ENCODE measurements at regions not wholly inside any gene's neighbourhood (a gene's known extent, or its start where the extent isn't known, plus 50 kb on each side); places are given as distances from the start of the nearest gene placed in this dataset.

DNA sequence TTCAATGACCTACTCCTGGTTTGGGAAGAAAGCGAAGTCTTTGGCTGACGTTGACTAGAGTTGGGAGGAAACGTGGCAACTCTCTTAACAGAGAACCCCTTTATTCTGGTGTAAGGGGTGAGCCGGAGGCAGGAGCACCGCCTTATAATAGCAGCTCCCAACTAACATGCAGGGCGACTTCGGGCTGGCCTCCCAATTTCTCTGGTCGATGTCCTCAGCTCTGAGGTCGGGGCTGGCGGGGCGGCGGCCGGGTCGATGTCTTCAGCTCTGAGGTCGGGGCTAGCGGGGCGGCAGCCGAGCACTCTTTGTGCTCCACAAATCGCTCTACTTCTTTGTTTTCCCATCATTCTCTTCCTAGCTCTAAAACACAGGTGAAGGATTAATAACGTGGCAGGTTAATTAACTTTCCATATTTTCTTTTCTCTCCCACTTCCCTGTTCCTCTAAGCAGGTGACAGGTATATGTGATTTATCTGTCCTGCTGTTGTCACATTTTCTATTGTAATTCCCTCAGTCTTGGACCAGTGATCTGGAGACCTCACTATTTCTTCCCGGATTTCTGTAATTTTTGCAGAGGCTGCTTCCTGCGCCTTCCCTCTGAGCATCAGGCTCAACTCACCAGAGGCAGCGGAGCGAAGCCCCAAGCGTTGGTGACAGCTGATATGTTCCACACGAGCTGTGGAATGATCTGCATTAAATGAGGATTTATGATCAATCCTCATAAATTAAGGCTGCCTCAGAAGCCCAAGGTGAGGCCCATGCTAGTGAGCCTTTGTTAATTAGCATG lies 64.3 kb downstream of the ACKR3 start:
- WGBS, 2 experiments (ENCODE audit: extremely low coverage in 1 of 2, insufficient coverage in 1 of 2, insufficient read length in 1 of 2, insufficient replicate concordance in 2 of 2, low coverage in 1 of 2, low lambda C conversion rate in 2 of 2, missing lambda C conversion rate in 1 of 2) = 89% methylated on average over 26 of the region's 26 CpGs; no CpG with 5 or more reads in 1 of the 2 experiments
- CTCF ChIA-PET (ENCODE audit: partially characterized antibody) = interaction anchor here (0.8 to 1.3 kb wide), 2 partner anchors 10 to 24 kb away, joined by 3 to 4 read pairs; no protein-coding TSS in a partner anchor
- no peak for TF ChIP-seq CHD2 (IDR thresholded peaks at IDR 0.05; ENCODE audit: low read length)
- no peak for TF ChIP-seq SIN3A (conservative IDR thresholded peaks at IDR 0.05 in 1 of 2, IDR thresholded peaks at IDR 0.05 in 1 of 2; ENCODE audit: low read depth in 1 of 2, low read length in 2 of 2)
- TF ChIP-seq JUND (IDR thresholded peaks at IDR 0.05; ENCODE audit: low read length) = no peak
- TF ChIP-seq EZH2 (IDR thresholded peaks at IDR 0.05; ENCODE audit: low read depth, low read length, severe bottlenecking) = no peak

More for the DNA sequence above, 64.3 kb downstream of the ACKR3 start:
- Histone ChIP-seq H3K9me3 (ENCODE audit: insufficient read depth in 2 of 2, low read depth in 1 of 2, low read length in 1 of 2) (no peaks in the 10 kb centered on the region; a peak in 1 of 4 replicates), H3K23ac (ENCODE audit: insufficient read length) (no peak overlapping the region), H2BK20ac (ENCODE audit: low read length) (no peak overlapping the region), H3K4ac (replicated peaks; ENCODE audit: insufficient read length, low read depth, low read length) (no peak overlapping the region), H2AK5ac (ENCODE audit: low read depth, low read length) (no peak overlapping the region), H4K20me1 (replicated peaks in 1 of 2; ENCODE audit: control insufficient read depth in 1 of 2, insufficient read depth in 2 of 2, low read length in 2 of 2) (no peaks in the 10 kb centered on the region), H3K4me1 (replicated peaks in 1 of 4; ENCODE audit: control insufficient read depth in 3 of 4, insufficient read depth in 4 of 4, low read length in 3 of 4) (no peaks in the 10 kb centered on the region; a peak in 1 of 7 replicates), H3K18ac (ENCODE audit: extremely low read depth, low read length) (no peak overlapping the region), H3K4me2 (ENCODE audit: insufficient read depth in 1 of 2, low read depth in 2 of 2, low read length in 2 of 2) (no peak overlapping the region), H4K5ac (ENCODE audit: insufficient read length, low read depth, low read length) (no peak overlapping the region), H3K4me3 (ENCODE audit: extremely low read depth in 1 of 4, insufficient read depth in 2 of 4, low read depth in 3 of 4, low read length in 4 of 4) (no peak overlapping the region), H2BK5ac (ENCODE audit: low read depth, low read length) (no peak overlapping the region), H3K27me3 (replicated peaks in 1 of 4; ENCODE audit: control insufficient read depth in 3 of 4, extremely low read depth in 1 of 4, insufficient read depth in 3 of 4, low read length in 3 of 4) (no peaks in the 10 kb centered on the region; a peak in 1 of 7 replicates), H2AFZ (ENCODE audit: low read length) (no peak overlapping the region), H3K27ac (ENCODE audit: low read depth, low read length) (no peak overlapping the region), H2BK12ac (ENCODE audit: low read depth, low read length) (no peak overlapping the region), H3K56ac (replicated peaks; ENCODE audit: insufficient read length, low read depth, low read length) (no peak overlapping the region), H2BK120ac (replicated peaks; ENCODE audit: low read depth, low read length) (no peak overlapping the region), H3K79me1 (ENCODE audit: low read depth, low read length) (no peaks in the 10 kb centered on the region), H3K36me3 (ENCODE audit: control insufficient read depth in 2 of 4, insufficient read depth in 4 of 4, low read length in 3 of 4) (no peaks in the 10 kb centered on the region), H3K9ac (replicated peaks in 1 of 4; ENCODE audit: extremely low read depth in 1 of 4, low read depth in 3 of 4, low read length in 3 of 4) (no peak overlapping the region), H3K14ac (ENCODE audit: insufficient read length) (no peak overlapping the region), H4K91ac (replicated peaks; ENCODE audit: insufficient read length, low read length) (no peak overlapping the region), H3K23me2 (ENCODE audit: low read depth, low read length) (no peaks in the 10 kb centered on the region; the same call in 1 of the 2 replicates), H2BK15ac (ENCODE audit: low read length) (no peak overlapping the region), H4K8ac (ENCODE audit: extremely low read depth, insufficient read depth, low read length) (no peak overlapping the region), H3K79me2 (ENCODE audit: control insufficient read depth in 1 of 2, insufficient read depth in 2 of 2, low read length in 2 of 2) (no peaks in the 10 kb centered on the region)
- DNase-seq (ENCODE audit: low read depth in 1 of 2, low spot score in 2 of 2) = no peak
- no peak for FAIRE-seq
- POLR2A ChIA-PET (ENCODE audit: partially characterized antibody) = interaction anchor here (1.1 kb wide), 1 partner anchor 9 kb away, joined by 3 read pairs; no protein-coding TSS in a partner anchor

Data from H1 (cell line).